GM03348 (cell line): ENCODE measurements at regions not wholly inside any gene's neighbourhood (a gene's known extent, or its start where the extent isn't known, plus 50 kb on each side); places are given as distances from the start of the nearest gene placed in this dataset.

ENCODE experiments used
- DNase-seq: peaks from one replicate; pipeline ENCODE4 v3.0.0; 2012; ENCODE audit warnings: low spot score

DNA sequence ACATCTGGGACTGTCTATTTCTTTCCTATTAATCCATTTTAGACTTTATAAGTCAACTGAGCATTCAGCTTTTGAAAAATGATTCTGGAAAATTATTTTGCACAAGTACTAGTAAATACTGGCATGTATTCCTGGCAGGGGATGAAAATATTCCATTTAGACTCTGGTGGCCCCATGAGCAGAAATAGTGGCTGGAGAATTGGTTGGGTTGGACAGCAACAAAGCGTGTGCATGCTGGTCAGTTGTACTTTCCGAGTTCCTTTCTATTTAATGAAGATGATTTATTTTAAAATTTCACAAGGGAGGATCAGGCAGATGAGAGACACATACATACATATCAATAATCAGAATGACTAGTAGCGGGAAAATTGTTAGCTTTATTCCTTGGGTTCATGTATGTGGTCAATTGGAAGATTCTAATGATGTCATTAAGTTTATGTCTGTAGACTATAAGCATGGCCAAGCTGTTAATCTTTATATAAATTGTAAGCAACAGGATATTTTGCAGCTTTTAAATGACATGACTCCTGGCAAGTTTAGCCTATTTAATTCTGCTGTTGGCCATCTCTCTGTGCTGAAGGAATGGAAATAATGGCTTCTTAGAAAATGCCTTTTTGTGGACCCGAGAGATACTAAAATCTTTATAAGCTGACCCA is 541.6 kb downstream of the SLC4A3 start:
- no peak for DNase-seq

- DNase-seq: no peak
Measured at GRCh38 chr2:220174826-220175225, 547.4 kb downstream of the SLC4A3 start.

DNA sequence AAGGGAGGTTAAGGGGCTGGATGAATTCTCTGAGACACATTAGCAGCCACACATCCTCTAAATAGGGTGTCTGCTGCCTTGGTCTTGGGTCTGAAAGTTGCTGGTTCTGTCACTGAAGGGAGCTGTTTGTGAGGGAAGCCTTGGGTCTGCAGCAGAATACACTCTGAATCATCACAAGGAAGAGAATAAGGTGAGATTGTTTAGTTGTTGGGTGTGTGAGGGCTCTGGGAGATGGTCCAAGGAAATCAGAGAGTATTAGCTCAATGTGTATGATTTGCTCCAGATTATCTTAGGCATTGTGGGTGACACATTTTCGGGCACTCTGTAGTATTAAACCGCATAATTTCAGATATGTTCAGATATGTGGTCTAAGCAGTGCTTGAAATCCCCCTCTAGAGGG is 548.5 kb downstream of the SLC4A3 start:
- DNase-seq: no peak

- DNase-seq: no peak
Measured at GRCh38 chr2:220178991-220179695, 551.7 kb downstream of the SLC4A3 start.

DNA sequence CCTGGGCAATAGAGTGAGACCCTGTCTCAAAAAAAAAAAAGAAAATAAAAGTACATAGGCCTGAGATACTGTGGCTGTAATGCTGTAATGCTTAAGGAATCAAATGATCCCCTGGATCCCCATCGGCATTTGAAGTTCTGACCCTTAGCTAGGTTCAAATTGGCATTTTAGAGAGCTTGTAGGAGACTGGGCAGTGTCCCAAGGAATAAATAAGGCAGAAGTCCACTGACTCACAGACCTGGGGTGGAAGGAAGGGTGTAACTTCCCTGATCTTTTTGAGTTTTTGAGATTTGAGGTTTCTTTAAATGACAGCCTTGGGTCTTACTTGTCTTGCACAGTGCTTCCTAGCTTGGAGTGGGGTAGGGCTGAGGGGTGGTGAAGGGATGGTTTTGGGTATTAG is 553.7 kb downstream of the SLC4A3 start:
- peak; percentile 10 for DNase-seq

DNA sequence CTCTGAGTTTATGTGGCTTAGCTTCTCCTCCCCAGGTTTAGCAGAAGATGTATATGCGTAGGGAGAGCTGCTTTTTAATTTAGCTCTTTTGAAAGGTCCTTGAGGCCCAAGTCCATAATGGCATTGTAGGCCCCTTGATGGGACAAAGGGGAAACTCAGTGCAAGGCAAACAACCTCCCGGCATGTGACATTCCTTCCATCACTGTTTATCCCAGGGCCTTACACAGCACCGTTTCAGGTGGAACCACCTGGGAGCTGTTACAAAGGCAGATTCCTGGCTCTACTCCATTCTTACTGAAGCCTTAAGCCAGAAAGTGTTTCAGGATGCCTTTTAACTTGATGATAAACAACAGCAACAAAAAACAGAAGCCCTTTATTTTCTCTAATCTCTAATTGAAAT is 555.4 kb downstream of the SLC4A3 start:
- no peak for DNase-seq

GRCh38 chr2:220185766-220186305 is 558.4 kb downstream of the SLC4A3 start:
- no peak for DNase-seq

DNA sequence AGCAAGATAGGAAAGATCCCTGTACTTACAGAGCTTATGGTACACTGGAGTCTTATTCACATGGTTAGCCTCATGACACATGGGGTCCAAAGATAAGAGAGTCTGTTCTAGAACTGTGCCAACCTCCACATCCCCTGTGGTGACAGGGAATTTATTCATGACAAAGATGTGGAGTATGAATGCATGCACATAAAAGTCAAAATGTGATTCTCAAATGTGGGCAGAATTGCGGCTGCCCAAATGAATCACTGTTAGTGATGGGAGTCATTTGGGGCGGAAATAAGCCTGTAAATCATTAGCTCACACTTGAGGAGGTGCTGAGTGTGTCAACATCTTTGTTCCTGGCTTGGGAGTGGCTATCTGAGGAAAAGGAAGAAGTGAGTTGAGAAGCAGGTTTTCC is 560.6 kb downstream of the SLC4A3 start:
- peak; percentile 44 for DNase-seq

- DNase-seq: no peak
Measured at GRCh38 chr2:220191031-220191430, 563.6 kb downstream of the SLC4A3 start.

DNA sequence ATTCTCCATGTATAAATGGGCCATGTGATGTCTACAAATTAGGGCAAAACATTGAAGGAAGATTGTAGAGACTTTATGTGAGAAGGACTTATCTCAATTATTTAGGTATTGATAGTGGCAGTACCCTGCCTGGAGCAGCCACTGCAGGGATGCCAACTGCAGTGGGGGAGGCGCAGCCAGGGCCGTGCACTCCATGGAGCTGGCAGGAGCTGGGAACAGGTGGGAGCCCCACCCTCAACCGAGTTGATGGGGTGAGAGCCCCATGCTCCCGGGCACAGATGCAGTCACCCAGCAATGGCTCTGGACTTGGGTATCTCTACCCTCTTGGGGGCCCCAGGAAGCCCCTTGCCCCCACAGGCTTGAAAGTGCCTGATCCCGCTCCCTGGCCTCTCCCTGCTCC is 564.3 kb downstream of the SLC4A3 start:
- DNase-seq: no peak

DNA sequence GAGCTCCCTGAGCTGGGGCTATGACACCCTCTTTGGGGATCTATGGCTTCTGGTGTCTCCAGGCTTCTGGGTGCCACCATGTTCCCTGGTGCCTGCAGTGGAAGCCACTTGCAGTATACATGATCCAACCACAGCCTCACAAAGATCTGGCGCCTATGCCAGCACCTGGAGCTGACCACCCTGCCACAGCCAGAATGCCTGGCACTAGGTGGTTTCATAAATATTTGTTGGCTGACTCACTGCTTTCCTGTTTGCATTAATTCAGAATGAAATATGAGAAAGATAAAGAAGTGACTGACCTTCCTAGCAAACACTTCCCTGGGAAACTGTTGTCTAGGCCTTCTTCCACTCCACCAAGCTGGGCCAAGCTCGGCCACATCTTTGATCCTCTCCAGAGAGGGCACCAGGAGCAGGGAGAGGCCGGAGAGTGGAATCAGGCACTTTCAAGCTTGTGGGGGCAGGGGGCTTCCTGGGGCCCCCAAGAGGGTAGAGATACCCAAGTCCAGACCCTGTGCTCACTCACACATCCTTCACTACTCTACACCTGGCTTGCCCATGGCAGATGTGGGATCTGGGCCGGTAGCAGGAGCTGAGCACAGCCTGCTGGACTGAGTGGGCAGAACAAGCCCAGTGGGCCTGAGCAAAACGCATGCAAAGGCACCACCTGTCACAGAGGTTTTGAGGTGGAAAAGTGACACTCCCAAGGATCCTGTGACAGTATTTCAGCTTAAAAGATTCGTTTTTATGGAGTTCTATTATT is 565.7 kb downstream of the SLC4A3 start:
- DNase-seq: no peak

DNA sequence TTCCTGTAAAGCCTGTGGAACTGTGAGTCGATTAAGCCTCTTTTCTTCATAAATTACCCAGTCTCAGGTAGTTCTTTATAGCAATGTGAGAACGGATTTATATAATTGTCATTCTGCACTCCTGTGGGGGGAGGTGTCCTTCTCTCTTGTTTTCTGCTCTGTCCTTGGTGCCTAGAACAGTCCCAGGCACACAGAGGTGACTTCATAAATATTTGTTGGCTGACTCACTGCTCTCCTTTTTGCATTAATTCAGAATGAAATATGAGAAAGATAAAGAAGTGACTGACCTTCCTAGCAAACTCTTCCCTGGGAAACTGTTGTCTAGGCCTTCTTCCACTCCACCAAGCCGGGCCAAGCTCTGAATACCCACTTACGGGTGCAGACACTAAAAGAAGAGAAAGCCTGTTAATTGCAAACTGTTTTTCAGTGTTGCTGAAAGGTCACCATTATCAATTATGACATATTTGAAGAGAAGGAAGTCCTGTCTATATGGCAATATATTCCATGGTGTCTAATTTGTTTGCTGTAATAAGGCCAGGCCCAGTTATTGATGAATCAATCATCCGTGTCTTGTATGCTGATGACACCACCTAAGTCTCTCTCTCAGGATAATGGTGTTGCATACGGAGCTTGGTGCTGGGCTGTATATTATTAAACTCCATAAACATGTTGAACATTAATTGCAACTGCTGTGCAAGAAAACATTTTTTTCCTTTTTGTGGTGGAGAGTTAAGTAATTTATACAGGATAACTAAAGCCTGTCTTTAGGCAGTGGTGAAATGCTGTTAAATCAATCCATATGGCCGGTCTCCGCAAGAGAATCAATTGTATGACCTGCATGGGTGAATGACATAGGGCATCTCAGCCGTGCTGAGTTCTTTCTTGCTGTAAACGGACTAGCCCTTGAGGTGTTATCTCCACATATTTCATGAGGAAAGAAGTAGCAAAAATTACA is 567.5 kb downstream of the SLC4A3 start:
- DNase-seq: no peak

- DNase-seq: peak; percentile 85
Measured at GRCh38 chr2:220198896-220199295, 571.5 kb downstream of the SLC4A3 start.

- DNase-seq: no peak
Measured at GRCh38 chr2:220202066-220202465, 574.6 kb downstream of the SLC4A3 start.

- DNase-seq: no peak
Measured at GRCh38 chr2:220209093-220209492, 581.7 kb downstream of the SLC4A3 start.

DNA sequence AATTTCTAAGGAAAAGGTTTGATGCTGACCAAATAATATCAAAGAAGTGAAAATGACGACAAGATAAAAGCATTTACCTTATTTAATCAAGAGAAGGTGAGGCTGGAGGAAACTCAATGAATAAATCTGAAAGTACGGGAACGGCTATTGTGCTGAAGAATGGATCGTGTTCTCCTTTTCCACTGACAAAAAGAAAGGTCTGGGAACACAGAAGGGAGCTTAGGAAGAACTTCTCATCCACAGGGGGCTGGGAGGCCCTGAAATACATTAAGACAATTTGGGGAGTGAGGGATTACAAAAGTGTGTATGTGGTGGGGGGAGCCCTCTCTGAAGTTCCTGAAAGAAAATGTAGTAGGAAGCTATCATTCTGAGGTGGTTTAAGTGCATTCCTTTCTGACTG is 582.3 kb downstream of the SLC4A3 start:
- DNase-seq: no peak

GRCh38 chr2:220212296-220213080 is 585.1 kb downstream of the SLC4A3 start:
- DNase-seq: no peak

DNA sequence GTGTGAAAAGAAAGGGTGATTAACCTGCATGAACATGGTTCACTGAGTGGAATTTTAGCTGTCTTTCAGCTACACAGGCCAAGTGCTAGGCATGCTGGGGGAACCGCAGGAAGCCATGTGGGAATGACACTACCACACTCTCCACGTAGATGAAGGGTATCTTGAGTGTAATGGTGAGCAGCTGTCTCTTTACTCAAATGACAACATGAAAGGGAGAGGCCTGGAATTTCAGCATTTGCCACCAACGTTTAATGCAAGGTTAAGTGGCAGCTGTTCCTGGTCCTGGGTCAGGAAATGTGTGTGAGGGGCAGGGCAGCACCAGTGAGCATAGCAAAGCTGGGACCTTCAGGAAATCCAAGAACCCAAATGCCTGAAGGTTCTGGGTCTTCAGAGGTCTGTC is 588.4 kb downstream of the SLC4A3 start:
- no peak for DNase-seq

GRCh38 chr2:220219371-220219770 is 591.9 kb downstream of the SLC4A3 start:
- DNase-seq: no peak

DNA sequence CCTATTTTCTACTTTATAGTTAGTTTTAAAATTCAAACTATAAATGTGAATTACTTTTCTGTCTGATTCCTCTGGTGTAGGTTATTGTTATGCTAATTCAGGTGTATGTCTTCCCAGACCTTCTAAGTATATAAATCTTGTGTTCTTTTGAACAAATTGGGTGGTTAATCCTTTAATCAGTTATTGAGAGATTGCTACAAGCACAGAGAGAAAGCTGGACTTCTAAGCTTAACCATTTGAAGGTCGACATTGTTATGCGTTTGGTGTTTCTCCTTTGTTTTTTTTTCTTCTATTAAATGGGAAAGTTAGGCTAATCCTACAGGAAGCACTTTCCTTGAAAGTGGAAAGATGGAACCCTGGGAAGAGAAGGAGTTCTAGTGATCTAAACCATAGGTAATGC is 592.6 kb downstream of the SLC4A3 start:
- DNase-seq: no peak

DNA sequence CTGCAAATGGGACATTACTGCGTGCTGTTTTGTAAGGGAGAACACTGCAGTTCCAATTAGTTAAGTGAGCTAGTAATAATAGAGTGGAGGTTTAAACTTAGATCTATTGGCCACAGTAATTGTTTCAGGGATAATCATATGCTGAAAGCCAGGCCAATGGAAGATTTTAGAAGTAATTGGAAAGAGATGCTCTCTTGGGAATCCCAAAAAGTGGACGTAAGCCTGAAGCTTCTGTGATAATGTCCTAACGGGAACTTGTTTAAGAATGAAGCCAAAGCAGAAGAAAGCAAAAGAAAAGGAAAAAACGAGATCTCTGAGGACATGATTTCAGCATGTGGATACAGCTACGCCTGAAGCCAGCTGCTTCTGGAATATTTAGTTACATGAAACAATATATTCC is 594.6 kb downstream of the SLC4A3 start:
- DNase-seq: no peak
